ENCODE measurements at regions not wholly inside any gene's neighbourhood (a gene's known extent, or its start where the extent isn't known, plus 50 kb on each side); places are given as distances from the start of the nearest gene placed in this dataset.
"Not testable (repeated sequence)": the region's sequence is repeated elsewhere in the genome, so short reads cannot be mapped to it uniquely, and the experiment has no call there.

DNA sequence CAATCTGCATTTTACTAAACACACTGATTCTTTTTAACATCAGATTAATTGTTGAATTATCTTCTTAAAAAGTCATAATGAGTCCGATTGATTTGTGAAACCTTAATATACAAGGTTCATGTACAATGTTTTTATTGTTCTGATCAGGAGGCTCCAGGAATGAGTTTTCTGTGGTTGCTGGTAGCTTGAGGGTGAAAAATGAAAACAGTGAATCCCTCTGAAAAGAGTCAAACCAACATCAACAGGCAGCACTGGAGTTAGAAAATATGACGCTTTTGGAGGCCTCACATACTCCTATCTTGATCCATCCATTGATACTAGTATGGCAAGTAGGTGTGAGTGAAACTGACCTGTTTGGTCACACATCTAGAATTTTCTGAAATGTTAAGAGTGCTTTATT is 216.3 kb upstream of the ETAA1 start:
- H3K27me3 ChIP-seq (ENCODE audit: control insufficient read depth, insufficient read depth, low read length): no peaks in the 10 kb centered on the region
- no peak overlapping the region for H3K9ac ChIP-seq
- no peak overlapping the region for H3K27ac ChIP-seq
- no peak for TF ChIP-seq CTCF (IDR thresholded peaks at IDR 0.05)
- H3K9me3 ChIP-seq (ENCODE audit: control insufficient read depth, low read length): no peaks in the 10 kb centered on the region
- H2AFZ ChIP-seq: no peak overlapping the region
- H3K4me2 ChIP-seq (ENCODE audit: low read length): no peak overlapping the region
- no peaks in the 10 kb centered on the region for H3K36me3 ChIP-seq (ENCODE audit: control insufficient read depth, insufficient read depth, low read length)
- H3K4me1 ChIP-seq: no peaks in the 10 kb centered on the region
- no peaks in the 10 kb centered on the region for H3K79me2 ChIP-seq
- no peak overlapping the region for H3K4me3 ChIP-seq (ENCODE audit: low read depth, low read length)

DNA sequence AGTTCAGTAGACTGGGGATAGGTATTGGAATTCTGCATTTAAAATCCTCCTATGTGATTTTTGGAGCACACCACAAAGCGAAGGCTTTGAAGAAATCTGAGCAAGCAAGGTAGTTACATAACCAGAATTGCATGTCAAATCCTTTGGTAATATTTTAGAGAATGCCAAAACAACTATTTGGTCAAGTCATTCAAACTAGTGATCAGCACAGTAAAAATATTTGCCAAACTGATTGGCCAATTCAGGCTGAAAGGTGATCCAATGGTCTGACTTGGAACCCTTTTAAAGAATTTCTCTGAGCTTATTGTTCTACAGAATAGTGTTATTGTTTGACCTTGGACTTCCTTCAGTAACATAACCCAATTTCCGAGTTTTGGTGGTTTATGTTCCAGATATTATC is 214.2 kb upstream of the ETAA1 start:
- no peaks in the 10 kb centered on the region for H3K9me3 ChIP-seq (ENCODE audit: control insufficient read depth, low read length)
- no peak overlapping the region for H3K4me2 ChIP-seq (ENCODE audit: low read length)
- no peak for TF ChIP-seq CTCF (IDR thresholded peaks at IDR 0.05)
- H3K4me1 ChIP-seq: no peaks in the 10 kb centered on the region
- no peak overlapping the region for H3K9ac ChIP-seq
- H2AFZ ChIP-seq: no peak overlapping the region
- no peaks in the 10 kb centered on the region for H3K79me2 ChIP-seq
- no peaks in the 10 kb centered on the region for H3K27me3 ChIP-seq (ENCODE audit: control insufficient read depth, insufficient read depth, low read length)
- no peak overlapping the region for H3K4me3 ChIP-seq (ENCODE audit: low read depth, low read length)
- no peaks in the 10 kb centered on the region for H3K36me3 ChIP-seq (ENCODE audit: control insufficient read depth, insufficient read depth, low read length)
- no peak overlapping the region for H3K27ac ChIP-seq

- H2AFZ ChIP-seq: no peak overlapping the region
- TF ChIP-seq CTCF (IDR thresholded peaks at IDR 0.05): no peak
- H3K4me2 ChIP-seq (ENCODE audit: low read length): no peak overlapping the region
- H3K36me3 ChIP-seq (ENCODE audit: control insufficient read depth, insufficient read depth, low read length): no peaks in the 10 kb centered on the region
- H3K27me3 ChIP-seq (ENCODE audit: control insufficient read depth, insufficient read depth, low read length): no peaks in the 10 kb centered on the region
- no peak overlapping the region for H3K9ac ChIP-seq
- H3K4me1 ChIP-seq: no peaks in the 10 kb centered on the region
- H3K4me3 ChIP-seq (ENCODE audit: low read depth, low read length): no peak overlapping the region
- H3K79me2 ChIP-seq: no peaks in the 10 kb centered on the region
- no peaks in the 10 kb centered on the region for H3K9me3 ChIP-seq (ENCODE audit: control insufficient read depth, low read length)
- no peak overlapping the region for H3K27ac ChIP-seq
Observed at GRCh38 chr2:67186326-67186725, 210.8 kb upstream of the ETAA1 start.

DNA sequence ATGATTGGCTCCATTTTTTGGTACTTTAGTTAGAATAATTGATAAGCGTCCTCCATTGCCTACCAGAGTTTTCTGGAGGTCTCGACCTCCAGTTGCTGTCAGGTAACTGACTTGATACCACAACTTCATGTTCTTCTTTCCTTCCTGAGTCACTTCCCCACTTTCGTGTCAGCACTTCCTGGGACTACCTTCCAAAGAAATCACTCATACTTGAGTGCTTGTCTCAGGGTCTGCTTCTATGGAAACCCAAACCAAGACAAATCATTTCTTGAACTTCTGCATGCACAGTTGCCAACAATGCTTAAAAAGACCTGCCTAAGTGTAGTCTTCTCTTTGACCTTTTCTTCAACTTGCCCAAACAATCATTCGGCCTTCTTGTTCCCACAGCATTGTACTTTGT is 210.3 kb upstream of the ETAA1 start:
- Histone ChIP-seq H3K4me1 (no peaks in the 10 kb centered on the region), H3K79me2 (no peaks in the 10 kb centered on the region), H2AFZ (no peak overlapping the region), H3K9me3 (ENCODE audit: control insufficient read depth, low read length) (no peaks in the 10 kb centered on the region), H3K9ac (no peak overlapping the region), H3K36me3 (ENCODE audit: control insufficient read depth, insufficient read depth, low read length) (no peaks in the 10 kb centered on the region), H3K27me3 (ENCODE audit: control insufficient read depth, insufficient read depth, low read length) (no peaks in the 10 kb centered on the region), H3K27ac (no peak overlapping the region), H3K4me3 (ENCODE audit: low read depth, low read length) (no peak overlapping the region), H3K4me2 (ENCODE audit: low read length) (no peak overlapping the region)
- no peak for TF ChIP-seq CTCF (IDR thresholded peaks at IDR 0.05)

- not testable (repeated sequence) for H3K79me2 ChIP-seq; H3K4me3 ChIP-seq (ENCODE audit: low read depth, low read length); H3K4me2 ChIP-seq (ENCODE audit: low read length); H3K27ac ChIP-seq; H3K27me3 ChIP-seq (ENCODE audit: control insufficient read depth, insufficient read depth, low read length); H3K4me1 ChIP-seq; H3K36me3 ChIP-seq (ENCODE audit: control insufficient read depth, insufficient read depth, low read length); H3K9me3 ChIP-seq (ENCODE audit: control insufficient read depth, low read length); H2AFZ ChIP-seq; H3K9ac ChIP-seq
Observed at GRCh38 chr2:67195327-67195726, 201.8 kb upstream of the ETAA1 start.
